COR-L47 (cell line): ENCODE measurements at regions not wholly inside any gene's neighbourhood (a gene's known extent, or its start where the extent isn't known, plus 50 kb on each side); places are given as distances from the start of the nearest gene placed in this dataset.

Experiments
- DNase-seq: peaks from one replicate; lab custom pipeline; 2025; lab: John Stamatoyannopoulos, UW

DNA sequence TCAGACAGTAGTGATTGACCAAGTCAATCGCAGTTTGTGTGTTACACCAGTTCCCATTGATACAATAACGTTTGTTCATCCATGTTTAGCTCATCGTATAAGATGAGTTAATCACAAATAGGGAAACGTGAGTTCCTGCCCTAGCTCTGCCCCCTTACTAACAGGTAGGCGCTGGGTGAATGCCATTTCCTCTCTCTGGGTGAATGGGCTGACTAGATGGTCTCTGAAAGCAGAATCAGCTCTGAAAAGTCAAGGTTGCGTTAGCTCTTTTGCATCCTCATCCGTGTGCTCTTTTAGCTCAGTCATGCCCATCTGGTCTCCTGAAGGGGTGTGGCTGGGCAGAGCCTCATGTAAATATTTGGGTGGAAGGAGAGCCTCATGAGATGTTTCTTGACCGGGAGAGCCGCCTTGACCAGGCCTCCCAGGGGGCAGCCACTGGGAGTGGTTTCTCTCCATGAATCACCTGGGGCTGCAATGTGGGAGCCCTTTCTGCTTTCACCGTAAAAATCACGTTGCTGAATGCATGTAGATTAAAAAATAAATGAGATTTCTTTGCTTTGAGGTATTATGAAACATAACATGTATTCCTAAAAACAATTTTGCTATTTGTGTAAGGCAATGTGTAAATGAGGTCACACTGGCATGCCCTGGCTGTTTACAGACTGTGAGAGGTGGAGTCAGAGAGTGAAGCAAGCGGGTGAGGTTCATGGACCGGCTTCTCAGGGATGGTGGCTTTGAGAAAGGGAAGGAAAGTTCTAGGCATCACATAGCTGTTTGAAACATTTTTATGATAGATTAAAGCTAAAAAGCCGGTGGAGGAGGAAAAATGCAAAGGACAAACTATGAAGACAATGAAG is 108.4 kb upstream of the RASGRP1 start:
- no peak for DNase-seq

- DNase-seq = no peak
These were observed 109.8 kb upstream of the RASGRP1 start for GRCh38 chr15:38674448-38674847.

- no peak for DNase-seq
These were observed 113.7 kb upstream of the RASGRP1 start for GRCh38 chr15:38678281-38678680.

DNA sequence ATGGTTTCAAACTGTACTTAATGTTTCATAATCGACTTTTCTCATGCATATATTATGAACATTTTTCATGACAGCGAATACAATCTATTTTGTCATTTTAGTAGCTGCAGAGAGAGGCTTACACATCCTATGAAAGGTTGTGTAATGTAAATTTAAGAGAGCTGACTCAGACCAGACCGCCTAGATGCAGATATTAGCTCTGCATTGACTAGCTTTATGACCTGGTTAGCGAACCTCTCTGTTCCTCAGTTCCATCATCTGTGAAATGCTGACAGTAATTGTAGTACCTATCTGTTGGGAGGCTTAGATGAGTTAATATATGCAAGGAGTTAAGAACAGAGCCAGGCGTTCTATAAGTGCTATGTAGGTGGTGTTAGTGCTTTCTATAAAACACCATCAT is 116.2 kb upstream of the RASGRP1 start:
- DNase-seq = no peak

DNA sequence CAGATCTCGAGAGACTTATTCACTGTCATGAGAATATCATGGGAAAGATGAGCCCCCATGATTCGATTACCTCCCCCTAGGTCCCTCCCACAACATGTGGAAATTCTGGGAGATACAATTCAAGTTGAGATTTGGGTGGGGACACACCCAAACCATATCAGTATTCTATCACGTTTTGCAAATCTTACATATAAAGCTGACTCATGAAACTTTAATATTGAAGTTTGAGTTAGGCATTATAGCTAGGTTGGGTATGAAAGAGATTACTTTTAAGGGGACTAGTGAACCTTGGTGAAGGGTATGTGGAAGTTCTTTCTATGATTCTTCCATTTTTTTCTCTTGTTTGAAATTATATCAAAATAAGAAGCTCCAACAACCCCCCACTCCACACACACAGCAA is 117.7 kb upstream of the RASGRP1 start:
- no peak for DNase-seq

GRCh38 chr15:38682861-38683260 is 118.2 kb upstream of the RASGRP1 start:
- DNase-seq = no peak

DNA sequence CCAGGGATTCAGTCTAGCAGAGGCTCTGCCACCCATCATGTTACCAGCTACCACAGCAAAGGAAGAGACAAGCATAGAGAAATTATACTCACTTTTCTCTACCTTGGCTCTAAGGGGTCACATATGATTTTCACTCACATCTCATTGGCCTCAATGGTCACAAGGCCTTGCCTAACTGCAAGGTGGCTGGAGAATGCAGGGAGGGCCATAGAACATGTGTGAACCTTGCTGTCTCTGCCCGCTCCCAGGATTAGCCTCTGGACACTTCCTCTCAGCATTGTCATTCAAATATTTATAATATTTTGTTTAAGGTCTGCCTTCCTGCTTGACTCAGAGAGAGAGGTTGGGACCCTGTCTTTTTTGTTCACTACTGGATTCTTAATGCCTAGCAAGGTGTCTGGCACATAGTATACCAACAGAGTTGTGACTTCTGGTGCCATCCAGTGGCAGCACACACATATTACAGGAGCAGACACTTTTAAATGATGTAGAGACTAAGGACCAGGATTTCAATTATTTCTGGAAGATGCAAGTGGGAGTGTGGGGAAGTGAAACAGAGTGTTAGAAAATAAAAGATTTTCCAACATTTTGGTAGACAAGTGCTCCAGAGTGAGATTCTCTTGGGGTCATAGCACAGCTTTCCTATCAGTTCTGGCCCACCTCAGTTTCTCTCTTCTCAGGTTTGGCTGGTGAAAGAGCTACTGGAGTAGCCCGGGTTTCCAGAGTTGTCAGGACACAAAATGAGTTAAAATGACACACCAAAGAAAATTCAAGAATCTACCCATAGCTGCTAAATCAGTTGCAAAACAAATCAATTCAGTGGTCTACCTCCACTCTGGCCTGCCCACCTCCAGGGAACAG is 119.0 kb upstream of the RASGRP1 start:
- DNase-seq = no peak

- DNase-seq = no peak
These were observed 119.9 kb upstream of the RASGRP1 start for GRCh38 chr15:38684440-38685010.

DNA sequence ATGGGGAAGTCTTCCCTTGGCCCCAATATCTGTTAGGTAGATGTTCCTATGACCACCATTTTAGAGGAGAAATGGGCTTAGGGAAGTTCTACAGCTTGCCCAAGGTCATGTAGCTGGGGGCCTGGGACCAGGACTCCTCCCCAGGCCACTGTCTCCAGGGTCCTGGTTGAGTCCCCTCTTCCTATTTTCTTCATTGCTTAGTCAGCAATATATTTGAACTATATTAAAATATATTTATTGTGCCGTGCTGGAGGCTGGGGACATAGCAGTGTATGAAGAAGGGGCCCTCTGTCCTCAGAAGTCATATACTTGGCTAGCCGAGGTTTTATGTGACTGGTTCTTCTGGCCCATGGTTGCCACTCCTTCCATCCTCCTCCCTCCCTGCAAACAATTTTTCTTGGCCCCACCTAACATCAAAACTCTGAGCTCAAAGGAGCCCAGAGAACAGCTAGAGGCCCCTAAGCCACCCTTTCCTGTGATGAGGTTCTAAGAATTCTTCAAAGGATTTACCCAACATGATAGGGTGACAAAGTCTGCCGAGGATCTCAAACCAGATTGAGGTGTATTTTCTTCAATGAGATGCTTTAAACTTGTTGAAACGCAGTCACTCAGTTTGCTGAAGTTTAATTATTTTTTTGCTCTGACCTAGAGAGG is 121.2 kb upstream of the RASGRP1 start:
- no peak for DNase-seq

DNA sequence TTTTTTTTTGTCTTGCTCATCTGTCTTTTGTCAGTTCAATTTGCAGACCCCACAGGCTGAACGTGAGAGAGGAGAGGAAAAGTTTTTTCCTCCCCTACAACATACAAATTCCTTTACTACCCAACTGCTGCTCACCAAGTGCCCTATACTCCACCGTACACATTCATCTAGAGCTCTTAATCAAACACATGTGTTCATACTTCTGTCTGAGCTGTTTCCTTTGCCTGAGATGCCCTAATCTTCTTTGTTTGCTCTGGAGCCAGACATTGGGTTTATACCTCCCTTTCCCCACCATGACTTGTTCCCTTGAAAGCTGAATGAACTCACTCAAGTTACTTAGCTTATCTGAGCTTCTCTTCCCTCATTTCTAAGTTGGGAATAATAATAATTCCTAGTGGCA is 122.7 kb upstream of the RASGRP1 start:
- DNase-seq = no peak

DNA sequence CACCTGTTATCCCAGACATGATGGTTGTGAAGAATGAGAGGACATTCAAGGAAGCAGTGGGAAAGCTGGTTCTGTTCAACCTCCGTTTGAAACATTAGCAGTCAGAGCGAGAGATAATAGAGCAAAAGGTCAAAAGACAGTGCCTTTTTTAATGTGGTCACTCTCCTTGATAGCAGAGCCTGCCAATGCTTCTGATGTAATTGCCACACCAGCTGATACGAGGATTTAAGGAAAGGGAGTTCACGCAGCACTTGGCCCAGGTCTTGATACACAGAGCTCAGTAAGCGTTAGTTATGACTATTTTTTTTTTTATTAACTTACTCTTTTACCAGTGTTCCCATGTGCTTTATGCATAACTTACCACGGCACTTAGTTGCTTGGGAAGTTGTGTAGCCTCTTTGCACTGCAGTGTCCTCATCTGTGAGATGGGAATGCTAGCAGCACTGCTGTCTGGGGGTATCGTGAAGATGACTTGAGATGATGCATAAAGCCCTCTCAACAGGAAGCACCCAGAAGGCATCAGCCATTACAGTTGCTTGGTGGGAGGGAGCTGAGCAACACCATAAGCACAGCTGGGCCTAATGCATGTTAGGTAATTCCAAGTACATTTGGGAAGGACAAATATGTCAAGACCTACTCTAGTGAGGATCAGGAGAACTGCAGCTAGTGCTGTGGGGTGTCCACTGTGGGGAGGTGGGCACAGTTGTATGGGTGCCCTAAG is 123.3 kb upstream of the RASGRP1 start:
- no peak for DNase-seq

GRCh38 chr15:38688761-38689160 is 124.1 kb upstream of the RASGRP1 start:
- DNase-seq = no peak

DNA sequence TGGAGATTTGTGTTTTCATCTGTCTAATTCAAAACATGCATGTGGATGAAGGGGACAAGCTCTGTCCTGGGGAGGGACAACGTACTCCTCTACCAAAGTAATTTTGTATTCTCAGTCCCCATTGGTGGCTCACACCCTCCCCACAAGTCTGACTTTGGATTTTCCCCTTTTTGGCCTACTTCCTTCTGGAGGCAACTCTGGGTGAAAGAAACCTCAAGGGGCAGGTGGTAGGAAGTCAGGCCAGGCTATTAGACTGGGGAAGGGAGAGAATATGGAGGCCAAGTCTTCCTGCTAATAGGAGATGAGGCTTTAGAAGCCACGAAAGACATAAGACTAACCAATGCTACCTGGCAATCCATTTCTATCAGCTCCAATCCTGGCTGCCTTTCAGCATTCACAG is 124.9 kb upstream of the RASGRP1 start:
- DNase-seq = no peak

DNA sequence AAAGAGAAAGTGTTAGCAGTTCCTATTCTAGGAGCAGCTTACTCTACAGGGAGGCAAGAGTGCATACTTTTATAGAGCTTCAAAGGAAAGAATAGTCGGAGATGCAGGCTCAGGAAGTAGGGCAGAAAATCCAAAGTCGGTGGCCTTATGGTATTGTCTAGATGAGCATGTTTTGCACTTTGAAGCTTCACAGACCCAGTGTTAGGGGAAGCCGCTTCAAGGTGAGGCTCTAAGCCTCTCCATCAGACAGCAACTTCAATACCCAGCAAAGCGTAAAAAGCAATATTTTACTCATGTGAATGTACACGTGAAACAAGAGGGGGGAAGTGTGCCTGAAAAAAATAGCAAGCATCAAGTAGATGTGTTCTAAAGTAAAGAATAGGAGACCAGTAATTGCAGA is 125.6 kb upstream of the RASGRP1 start:
- DNase-seq = no peak

- DNase-seq = peak; percentile 42
These were observed 126.2 kb upstream of the RASGRP1 start for GRCh38 chr15:38690719-38691332.

GRCh38 chr15:38691377-38691776 is 126.8 kb upstream of the RASGRP1 start:
- DNase-seq = no peak

- DNase-seq = no peak
These were observed 127.6 kb upstream of the RASGRP1 start for GRCh38 chr15:38691965-38692788.

GRCh38 chr15:38692789-38693062 is 128.1 kb upstream of the RASGRP1 start:
- DNase-seq = no peak

DNA sequence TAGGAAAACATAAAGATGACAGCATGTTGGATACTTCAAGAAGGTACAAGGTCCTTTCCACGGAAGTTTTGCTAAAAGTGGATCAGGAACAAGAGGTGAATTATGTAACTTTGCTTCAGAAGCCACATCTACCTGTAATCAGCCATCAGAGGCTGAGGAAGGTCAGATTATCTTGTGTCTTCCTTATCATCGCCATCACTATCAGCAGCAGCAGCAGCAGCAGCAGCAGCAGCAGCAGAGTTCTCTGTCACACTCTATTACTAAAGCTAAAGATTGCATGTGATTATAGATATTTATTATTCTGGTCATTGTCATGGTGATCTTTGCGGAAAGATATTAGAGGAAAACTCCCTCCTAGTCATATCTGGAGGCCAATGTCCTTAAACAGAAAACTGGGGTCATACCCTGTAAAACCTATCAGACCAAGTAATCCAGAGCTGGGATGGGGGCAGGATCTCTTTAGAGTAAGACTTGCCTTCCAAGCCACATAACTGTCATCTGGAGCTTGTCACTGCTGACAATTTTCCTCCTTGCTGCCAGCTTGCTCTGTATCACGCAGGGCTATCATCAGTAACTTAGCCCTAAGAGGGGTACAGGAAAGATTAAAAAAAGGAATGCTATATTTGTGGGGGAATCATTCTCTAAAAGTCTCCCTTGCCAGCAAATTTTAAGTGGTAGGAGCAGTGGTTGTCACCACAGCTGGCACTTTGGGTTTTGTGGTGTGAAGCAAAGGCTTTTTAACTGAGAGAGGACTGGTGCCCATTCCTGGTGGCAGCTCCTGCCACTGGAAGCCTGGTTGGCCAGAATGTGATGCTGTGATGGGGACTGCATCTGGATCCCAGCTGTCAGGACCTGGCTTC is 130.9 kb upstream of the RASGRP1 start:
- no peak for DNase-seq
